GM21515 (cell line): ENCODE measurements at regions not wholly inside any gene's neighbourhood (a gene's known extent, or its start where the extent isn't known, plus 50 kb on each side); places are given as distances from the start of the nearest gene placed in this dataset.

Source experiments
- ATAC-seq: cut with Tn5 transposase; IDR thresholded peaks from one replicate; pipeline ENCODE4 v1.9.1; 2021; ENCODE audit not compliant: unreplicated experiment

DNA sequence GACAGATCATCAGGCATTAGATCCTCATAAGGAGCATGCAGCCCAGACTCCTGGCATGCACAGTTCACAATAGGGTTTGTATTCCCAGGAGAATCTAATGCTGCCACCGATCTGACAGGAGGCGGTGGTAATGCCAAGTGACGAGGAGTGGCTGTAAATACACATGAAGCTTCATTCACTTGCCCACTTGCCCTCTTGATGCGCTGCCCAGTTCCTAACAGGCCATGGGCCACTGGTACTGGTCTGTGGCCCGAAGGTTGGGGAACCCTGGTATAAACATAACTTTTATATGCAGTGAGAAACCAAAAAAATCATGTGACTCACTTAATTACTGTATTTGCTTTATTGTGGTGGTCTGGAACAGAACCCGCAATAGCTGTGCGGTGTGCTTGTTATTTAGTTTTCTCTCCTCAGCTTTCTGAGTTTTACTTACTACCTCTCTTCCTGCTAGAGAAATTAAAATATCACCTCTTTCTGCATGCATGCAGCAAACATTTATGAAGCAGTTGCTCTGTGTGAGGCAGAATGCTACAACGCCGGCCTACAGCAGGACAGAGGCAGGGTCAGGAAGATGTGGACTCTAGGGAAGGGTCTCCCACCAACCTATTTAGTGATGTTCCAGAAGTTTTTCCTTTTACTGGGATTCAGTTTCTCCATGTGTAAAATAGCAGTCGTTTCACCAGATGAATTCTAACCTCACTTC lies 151.3 kb downstream of the MAF start:
- no peak for ATAC-seq

GRCh38 chr16:79444572-79444971 lies 156.0 kb downstream of the MAF start:
- no peak for ATAC-seq

GRCh38 chr16:79439901-79440300 lies 160.6 kb downstream of the MAF start:
- no peak for ATAC-seq

DNA sequence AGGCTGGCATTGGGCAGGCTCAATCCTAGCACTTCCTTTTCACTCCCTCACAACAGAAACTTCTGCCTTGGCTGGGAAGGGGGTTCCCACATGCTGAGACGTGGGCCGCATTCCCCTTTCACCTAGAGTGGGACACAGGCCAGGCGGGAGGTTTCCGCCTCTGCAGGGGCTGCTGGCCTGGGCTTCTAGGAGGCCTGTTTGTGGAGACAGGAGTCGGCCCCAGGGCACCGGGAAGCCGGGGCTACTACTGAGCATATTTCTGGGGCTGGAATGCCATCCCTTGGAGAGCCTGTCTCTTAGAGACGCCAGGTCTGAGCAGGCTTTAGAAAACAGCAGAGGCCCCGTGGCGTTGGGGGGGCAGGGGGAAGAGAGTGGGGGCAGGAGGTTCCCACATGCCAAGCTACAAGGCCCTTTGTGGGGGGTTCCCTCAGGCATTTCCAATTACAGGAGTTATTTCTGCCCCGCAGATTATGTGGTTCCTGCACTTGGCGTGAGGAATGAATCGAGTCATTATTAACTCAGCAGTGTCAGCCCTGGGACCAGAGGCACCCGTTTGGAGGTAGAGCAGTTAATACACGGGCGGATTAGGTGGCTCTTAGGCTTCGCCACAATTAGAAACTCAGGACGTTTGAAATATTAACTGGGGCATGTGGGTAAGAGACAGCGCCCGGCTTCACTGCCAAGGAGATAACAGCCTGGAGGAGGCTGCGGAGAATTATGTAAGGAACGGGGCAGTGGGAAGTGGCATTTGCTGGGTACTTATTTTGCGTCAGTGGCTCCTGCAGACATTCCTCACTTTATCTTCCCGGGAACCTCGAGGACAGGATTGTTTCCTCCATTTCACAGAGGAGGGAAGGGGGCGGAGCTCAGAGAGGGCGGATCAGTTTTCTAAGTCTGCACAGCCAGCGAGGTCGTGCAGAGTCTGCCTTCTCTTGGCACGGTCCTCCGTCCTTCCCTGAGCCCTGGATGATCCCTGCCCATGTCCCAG lies 162.5 kb downstream of the MAF start:
- ATAC-seq, result no peak

DNA sequence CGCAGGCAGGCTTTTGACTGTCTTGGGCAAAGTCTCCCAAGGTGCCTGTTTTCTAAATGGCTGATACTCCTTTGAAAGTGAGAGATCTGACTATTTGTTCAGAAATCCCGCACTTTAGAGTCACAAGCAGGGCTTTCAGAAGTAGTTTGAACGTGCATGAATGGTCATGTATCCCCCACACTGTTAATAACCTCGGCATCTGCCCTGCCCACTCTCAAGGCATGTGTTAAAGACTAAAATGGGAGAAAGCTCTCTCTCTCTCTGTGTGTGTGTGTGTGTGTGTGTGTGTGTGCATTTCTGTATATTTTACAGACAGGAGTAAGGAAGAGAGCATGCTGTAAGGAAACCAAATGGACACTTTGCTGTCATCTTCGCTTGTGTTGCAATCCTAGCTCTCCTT lies 163.7 kb downstream of the MAF start:
- no peak for ATAC-seq

- no peak for ATAC-seq
Measured at GRCh38 chr16:79434771-79435170, 165.8 kb downstream of the MAF start.

GRCh38 chr16:79434092-79434491 lies 166.4 kb downstream of the MAF start:
- no peak for ATAC-seq

GRCh38 chr16:79431923-79432322 lies 168.6 kb downstream of the MAF start:
- no peak for ATAC-seq

DNA sequence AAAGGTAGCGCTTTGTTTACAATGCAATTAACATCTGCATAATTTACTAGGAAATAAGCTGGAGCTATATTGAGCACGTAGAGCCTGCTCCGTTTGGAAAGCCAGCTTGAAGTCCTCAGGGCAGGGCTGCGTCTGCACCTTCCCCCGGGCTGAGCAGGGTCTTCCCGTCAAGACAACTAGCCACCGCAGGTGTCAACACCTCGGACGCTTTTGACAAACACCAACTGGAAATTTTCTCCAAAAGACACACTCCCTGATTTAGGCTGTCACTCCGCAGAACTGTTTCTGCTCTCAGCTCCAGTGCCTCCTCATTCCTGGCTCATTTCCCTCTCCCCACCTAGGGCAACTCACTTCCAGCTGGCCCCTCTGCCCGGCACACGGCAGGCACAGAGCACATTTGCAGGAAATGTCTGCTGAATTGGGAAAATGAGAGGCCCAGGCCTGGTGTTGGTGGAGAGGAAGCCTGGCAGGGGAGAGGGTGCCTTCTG lies 170.3 kb downstream of the MAF start:
- ATAC-seq, result no peak

DNA sequence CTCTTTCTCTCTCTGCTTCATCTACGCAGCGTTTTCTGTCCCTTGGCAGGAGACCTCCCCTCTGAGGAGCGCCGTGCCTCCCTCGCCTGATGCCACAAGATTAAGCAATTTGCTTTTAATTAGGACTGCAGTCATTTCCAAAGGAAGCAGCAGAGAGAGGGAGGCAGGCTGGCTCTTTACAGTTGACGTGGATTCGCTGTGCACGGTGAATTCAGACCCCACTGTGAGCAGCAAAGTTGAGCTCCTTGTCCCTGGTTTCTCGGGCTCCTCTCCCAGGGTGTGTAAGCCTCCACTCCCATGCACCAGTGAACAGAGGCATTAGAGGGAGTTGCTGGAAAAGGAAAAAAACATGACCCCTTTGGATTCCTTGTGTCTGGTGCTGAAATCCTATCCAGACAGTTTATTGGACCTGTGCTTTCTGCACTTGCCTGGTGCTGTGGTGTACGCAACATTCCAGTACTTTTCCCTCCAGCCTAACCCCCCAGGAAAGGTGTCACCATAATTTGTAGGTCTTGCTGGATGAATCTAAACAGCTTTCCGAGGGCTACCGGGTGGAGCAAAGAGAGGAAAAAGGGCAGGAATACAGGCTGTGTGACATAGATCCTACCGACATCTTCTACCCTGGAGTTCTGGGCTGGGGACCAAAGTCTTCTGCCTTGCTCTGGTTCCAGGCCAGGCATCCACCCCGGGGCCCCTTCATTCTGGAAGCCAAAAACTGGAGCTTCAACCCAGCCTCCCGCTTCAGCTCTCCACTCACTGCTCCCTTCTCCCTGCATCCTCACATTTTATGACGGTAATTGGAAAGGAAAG lies 171.0 kb downstream of the MAF start:
- no peak for ATAC-seq

GRCh38 chr16:79426663-79427062 lies 173.9 kb downstream of the MAF start:
- no peak for ATAC-seq

DNA sequence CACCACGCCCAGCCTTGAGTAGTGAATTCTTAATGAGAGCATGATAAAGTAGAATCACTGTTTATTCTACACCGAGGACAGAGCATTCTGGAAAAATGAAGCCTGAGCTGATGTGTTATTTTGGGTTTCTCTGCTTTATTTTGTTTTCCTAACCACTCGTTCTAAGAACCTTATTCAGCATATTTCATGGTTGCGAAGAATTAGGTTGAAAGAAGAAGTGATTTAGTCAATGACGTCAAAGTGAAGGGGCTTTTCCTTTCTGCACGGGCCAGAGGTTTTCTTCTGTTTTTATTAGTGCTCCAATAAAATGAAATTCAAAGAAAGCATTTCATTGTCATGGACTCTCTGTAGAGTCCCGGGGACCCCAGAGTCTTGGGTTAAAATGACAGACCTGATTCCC lies 178.5 kb downstream of the MAF start:
- ATAC-seq, result no peak

- ATAC-seq, result no peak
Measured at GRCh38 chr16:79421126-79421525, 179.4 kb downstream of the MAF start.

- ATAC-seq, result no peak
Measured at GRCh38 chr16:79420493-79420892, 180.0 kb downstream of the MAF start.

DNA sequence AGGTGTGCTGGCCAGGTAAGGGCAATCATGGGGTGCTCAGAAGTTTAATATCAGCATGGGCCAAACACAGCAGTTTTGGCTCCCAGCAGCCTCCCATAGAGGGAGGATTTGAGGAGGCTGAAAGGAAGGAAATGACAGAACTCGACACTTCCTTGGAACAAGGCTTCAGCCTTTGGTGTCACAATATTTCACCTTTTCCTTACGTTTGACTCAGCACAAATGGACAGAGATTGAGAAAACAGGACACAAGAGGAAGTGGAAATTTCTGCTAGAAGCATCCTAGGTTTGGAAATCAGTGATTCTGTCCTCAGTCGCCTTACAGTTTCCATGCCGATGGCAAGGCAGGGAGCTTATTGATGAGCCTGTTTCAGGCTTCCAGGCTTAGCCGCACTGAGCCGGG lies 181.4 kb downstream of the MAF start:
- ATAC-seq, result no peak

GRCh38 chr16:79417601-79418008 lies 182.9 kb downstream of the MAF start:
- ATAC-seq, result no peak

DNA sequence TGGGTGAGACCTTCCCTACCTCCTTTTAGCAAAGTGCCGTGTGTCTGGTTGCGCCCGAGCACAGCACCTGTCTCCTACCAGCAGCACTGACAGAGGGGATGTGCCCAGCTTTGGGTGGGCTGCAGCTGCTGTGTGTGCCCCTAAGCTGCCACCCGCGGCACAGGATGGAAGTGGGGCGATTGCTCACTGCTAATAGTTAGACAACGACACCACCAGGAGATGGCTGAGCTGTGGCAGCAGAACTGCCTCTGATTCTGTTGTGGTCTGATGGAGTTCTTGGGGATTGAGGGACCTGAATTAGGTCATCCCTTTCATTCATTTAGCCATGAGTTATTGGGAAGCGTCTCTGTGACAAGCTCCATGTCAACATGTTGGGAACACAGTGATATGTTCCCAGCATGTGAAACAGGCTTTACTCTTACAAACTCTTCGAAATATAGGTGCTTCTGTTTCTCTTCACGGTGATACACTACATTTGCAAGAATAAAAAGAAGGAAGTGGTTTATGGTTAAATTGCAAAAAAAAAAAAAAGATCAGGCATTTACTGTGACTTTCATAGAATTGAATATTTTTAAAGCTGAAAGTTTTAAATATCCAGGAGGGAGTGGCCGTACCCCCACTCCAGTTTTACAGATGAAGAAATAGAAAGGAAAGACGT lies 184.4 kb downstream of the MAF start:
- no peak for ATAC-seq

DNA sequence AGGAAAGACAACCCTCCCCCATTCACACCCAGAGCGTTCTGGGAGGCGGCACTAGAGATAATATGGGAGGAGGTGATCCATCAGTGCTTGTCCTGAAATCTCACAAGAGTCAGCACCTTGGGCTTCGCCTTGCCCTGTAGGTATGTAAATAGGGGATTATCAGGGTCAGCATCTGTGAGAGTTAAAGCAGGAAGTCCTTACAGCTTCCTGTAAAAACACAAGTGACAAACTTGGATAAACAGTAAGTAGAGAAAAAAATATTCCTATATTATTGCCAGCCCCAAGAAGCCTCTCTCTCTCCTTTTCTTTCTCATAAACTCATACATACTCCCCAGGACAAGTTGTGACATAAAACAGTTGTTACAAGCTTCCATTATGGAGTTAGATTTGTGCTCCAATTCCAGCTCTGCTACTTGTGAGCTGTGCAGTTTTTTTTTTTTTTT lies 187.7 kb downstream of the MAF start:
- ATAC-seq, result no peak

DNA sequence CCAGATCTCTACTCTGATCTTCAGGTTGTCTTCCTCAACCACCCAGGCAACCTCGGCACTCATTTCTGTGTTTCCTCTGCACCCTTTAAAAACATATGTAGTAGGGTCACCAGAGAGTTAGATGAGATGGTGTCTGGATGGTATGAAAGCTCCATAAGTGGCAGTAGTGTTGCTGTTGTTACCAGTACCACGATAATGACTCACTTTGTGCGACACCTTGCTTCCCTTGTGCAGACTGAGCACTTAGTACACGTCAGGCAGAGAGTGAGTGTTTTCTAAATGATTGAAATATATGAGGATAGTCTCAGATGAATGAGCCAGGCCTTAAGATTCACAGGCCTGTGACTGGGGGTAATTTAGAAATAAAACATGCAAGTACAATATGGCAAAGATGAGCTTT lies 188.7 kb downstream of the MAF start:
- ATAC-seq, result no peak

DNA sequence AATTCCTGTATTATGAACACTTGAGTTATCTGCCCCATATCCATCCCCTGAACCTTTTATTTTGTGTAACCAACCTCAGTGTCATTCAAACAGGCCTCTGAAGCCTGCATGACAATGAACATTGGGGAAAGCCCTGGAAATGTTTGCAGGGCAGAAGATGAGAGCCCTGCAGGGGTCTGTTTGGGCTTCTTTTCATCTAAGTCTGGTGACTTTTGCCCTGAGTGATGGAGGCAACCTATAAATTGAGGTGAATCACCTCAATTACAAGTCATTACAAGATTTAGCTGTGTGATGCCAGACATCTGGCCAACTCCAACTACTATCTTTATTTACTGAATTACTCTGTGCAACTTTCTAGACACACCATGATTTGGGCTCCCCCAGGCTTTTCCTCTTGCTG lies 189.2 kb downstream of the MAF start:
- ATAC-seq, result no peak

DNA sequence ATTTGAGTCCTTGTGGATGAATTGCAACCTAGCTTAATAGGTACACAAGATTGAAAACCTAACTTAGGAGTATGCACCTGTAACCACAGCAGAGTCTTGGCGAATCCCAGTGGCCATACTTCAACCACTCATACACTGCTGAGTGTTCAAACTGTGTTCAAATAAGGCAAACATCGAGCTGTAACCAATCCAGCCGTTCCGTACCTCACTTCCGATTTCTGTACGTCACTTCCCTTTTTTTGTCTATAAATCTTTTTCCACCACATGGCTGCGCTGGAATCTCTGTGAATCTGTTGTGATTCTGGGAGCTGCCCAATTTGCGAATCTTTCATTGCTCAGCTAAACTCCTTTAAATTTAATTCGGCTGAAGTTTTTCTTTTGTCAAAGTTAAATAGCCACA lies 190.6 kb downstream of the MAF start:
- no peak for ATAC-seq
